HFFc6 (cell line): ENCODE measurements at regions not wholly inside any gene's neighbourhood (a gene's known extent, or its start where the extent isn't known, plus 50 kb on each side); places are given as distances from the start of the nearest gene placed in this dataset.
A peak's percentile ranks its signal among the peaks of the same experiment; 100 is the strongest.

Source experiments
- DNase-seq: peaks from one replicate; pipeline ENCODE4 v3.0.0-alpha.2; 2018
- H3K27ac Mint-ChIP-seq: 2 replicates; pipeline ENCODE4 v1.8.0; 2020; ENCODE audit warnings: mild to moderate bottlenecking, mixed read lengths
- H3K27me3 Mint-ChIP-seq: 2 replicates; pipeline ENCODE4 v1.8.0; 2021; ENCODE audit warnings: mild to moderate bottlenecking, moderate library complexity, mixed read lengths; ENCODE audit not compliant: insufficient read depth
- H3K36me3 Mint-ChIP-seq: 2 replicates; pipeline ENCODE4 v1.8.0; 2021; ENCODE audit warnings: low read depth, mixed read lengths
- H3K4me1 Mint-ChIP-seq: 2 replicates; pipeline ENCODE4 v1.8.0; 2020; ENCODE audit warnings: low read depth, mixed read lengths
- H3K4me3 Mint-ChIP-seq: 2 replicates; pipeline ENCODE4 v1.8.0; 2020; ENCODE audit warnings: mild to moderate bottlenecking, moderate library complexity, mixed read lengths
- H3K9me3 Mint-ChIP-seq: 2 replicates; pipeline ENCODE4 v1.8.0; 2020; ENCODE audit warnings: mild to moderate bottlenecking, mixed read lengths
- TF ChIP-seq, protein P1 (sequence below): fragments of 200-600 bp; sonication (generic); IDR thresholded peaks from 2 replicates; pipeline ENCODE4 v1.5.0; 2021; ENCODE audit warnings: antibody characterized with exemption, mild to moderate bottlenecking

DNA sequence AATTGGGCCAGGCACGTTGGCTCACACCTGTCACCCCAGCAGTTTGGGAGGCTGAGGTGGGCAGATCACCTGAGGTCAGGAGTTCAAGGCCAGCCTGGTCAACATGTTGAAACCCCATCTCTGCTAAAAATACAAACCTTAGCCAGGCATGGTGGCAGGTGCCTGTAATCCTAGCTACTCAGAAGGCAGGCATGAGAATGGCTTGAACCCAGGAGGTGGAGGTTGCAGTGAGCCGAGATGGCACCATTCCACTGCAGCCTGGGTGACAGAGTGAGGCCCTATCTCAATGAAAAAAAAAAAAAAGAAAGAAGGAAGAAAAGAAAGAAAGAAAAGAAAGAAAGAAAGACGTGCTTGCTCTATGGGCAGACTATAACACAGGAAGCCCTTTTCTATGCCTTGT, 84.4 kb downstream of the FOXL1 start:
- H3K36me3 Mint-ChIP-seq = peaks cover 12% of the 10 kb centered on the region
- no peak for DNase-seq
- peaks cover 78% of the 10 kb centered on the region for H3K4me1 Mint-ChIP-seq
- peaks cover 15% of the 10 kb centered on the region for H3K9me3 Mint-ChIP-seq
- no peaks in the 10 kb centered on the region; the same call in 1 of the 2 replicates for H3K27me3 Mint-ChIP-seq
- H3K4me3 Mint-ChIP-seq = peak overlapping the region; percentile 67; the same call in 1 of the 2 replicates
- peak overlapping the region; percentile 98 for H3K27ac Mint-ChIP-seq
- TF ChIP-seq, protein P1, sequence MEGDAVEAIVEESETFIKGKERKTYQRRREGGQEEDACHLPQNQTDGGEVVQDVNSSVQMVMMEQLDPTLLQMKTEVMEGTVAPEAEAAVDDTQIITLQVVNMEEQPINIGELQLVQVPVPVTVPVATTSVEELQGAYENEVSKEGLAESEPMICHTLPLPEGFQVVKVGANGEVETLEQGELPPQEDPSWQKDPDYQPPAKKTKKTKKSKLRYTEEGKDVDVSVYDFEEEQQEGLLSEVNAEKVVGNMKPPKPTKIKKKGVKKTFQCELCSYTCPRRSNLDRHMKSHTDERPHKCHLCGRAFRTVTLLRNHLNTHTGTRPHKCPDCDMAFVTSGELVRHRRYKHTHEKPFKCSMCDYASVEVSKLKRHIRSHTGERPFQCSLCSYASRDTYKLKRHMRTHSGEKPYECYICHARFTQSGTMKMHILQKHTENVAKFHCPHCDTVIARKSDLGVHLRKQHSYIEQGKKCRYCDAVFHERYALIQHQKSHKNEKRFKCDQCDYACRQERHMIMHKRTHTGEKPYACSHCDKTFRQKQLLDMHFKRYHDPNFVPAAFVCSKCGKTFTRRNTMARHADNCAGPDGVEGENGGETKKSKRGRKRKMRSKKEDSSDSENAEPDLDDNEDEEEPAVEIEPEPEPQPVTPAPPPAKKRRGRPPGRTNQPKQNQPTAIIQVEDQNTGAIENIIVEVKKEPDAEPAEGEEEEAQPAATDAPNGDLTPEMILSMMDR = no peak

DNA sequence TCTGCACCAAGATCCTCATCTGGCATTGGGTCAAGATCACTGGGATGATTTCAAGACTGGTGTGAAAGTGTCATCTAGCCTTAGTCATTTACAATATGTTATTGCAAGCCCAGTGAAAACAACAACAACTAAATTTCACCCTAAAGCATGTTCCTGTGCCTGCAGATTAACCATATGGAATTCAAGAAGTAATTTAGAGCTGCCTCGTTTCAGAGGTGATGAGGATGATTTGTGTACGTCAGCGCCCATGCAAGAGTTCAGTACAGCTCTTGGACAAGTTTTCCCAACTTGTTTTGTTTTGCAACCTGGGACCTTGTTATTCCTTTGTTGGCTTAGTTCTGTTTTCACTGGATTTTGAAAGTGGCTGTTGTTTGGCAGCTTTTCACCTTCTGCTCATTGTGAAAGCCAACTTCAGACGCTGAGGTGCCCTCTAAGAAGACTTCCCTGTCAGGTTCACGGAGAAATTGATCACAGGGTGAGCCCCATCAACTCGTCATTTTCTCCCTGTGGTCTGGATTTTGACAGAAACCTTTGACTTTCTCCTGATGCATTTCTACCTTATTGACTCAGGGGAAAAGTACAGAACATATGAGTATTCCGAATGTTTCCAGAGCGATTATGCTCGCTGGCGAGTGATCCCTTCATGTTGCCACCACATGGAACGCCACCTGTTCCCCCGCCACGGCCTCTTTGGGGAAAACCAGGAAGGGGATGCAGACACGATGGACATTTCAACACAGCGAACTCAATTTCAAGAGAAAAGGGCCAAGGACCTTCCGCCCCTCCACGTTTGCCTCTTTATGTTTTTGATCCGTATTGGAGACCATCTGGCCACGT, 85.6 kb downstream of the FOXL1 start:
- DNase-seq = peak; percentile 73

DNA sequence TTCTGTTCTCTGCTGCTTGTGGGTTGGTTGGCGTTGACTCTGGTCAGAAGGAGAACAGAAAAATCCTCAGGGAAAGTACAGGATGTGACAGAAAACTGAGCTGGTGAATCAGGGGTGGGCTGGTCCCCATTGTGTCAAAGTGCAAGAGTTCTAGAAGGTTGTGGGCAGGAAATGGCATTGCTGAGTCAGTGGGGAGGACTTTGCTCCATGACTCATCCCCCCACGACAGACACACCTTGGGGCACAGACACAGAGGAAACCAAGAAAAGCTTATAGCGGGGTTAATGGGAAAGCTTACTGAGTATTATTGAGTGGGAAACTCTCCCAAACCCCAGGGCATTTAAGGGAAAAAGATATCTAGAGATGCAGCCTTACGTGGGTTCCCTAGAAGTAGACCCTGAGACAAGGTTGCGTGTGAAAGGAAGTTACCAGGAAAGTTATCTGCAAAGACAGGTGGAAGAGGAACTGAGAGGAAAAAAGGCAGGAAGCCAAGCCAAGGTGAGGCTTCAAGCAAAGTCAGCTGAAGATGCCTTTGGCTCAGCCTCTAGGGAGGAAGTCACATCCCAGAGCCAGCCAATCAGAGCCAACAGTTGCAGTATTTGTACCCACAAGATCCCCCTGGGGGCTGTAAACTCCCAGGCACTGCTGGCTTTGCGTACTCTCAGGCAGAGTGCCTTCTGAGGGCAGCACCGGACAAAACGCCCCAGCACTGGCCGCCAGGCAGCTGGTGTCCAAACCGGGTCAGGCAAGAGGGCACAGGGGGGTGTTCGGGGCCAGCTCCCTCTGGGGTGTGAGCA, 86.4 kb downstream of the FOXL1 start:
- TF ChIP-seq, protein P1 = no peak; the same call in 1 of the 2 replicates
- peak; percentile 95 for DNase-seq
- Mint-ChIP-seq H3K36me3 (peaks cover 9% of the 10 kb centered on the region), H3K4me3 (peak overlapping the region; percentile 80), H3K4me1 (peaks cover 93% of the 10 kb centered on the region), H3K27ac (peak overlapping the region; percentile 98), H3K27me3 (no peaks in the 10 kb centered on the region; the same call in 1 of the 2 replicates), H3K9me3 (peaks cover 12% of the 10 kb centered on the region)

More for the DNA sequence above, 85.6 kb downstream of the FOXL1 start:
- H3K4me1 Mint-ChIP-seq = peaks cover 90% of the 10 kb centered on the region
- H3K4me3 Mint-ChIP-seq = peak overlapping the region; percentile 80
- peak overlapping the region; percentile 98 for H3K27ac Mint-ChIP-seq
- peaks cover 17% of the 10 kb centered on the region for H3K36me3 Mint-ChIP-seq
- TF ChIP-seq, protein P1 = no peak
- no peaks in the 10 kb centered on the region; the same call in 1 of the 2 replicates for H3K27me3 Mint-ChIP-seq
- H3K9me3 Mint-ChIP-seq = peaks cover 20% of the 10 kb centered on the region

DNA sequence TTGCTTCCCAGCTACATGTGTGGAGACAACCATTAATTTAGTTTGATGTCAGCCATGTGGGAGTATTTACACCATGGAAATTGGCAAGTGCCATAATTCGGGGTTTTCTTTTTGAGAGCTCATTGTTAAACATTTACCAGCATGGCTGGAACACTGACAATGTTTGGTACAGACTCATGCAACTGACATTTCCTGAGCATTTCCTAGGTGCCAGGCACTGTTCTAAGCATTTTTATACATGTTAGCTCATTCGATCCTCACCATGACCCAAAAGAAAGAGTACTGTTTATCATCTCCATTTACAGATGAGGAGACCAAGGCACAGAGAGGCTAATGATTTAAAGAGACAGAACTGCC, 86.9 kb downstream of the FOXL1 start:
- H3K4me3 Mint-ChIP-seq = peak overlapping the region; percentile 80

DNA sequence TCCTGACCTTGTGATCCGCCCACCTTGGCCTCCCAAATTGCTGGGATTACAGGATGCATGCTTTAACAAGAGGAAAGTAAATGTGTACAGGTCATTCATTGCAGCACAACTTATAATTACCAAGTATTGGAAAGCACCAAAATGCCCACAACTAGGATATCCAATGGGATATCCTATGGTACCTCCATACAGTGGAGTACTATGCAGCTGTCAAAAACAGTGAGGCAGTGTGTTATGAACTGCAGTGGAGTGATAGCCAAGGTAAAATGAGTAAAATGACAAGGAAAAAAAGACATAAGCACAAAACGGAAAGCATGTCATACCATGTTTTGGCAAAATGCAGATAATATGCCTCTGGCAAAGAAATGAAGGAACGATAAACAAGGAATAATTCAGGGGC, 87.6 kb downstream of the FOXL1 start:
- Mint-ChIP-seq H3K36me3 (peaks cover 5% of the 10 kb centered on the region), H3K27me3 (no peaks in the 10 kb centered on the region; the same call in 1 of the 2 replicates), H3K4me1 (peaks cover 100% of the 10 kb centered on the region), H3K27ac (peak overlapping the region; percentile 98), H3K9me3 (peaks cover 5% of the 10 kb centered on the region; the same call in 1 of the 2 replicates), H3K4me3 (peak overlapping the region; percentile 80; the same call in 1 of the 2 replicates)
- no peak for DNase-seq
- TF ChIP-seq, protein P1 = no peak

More for the DNA sequence above, 86.9 kb downstream of the FOXL1 start:
- TF ChIP-seq, protein P1 = no peak
- Mint-ChIP-seq H3K9me3 (peaks cover 8% of the 10 kb centered on the region; the same call in 1 of the 2 replicates), H3K27ac (peak overlapping the region; percentile 98), H3K36me3 (peaks cover 5% of the 10 kb centered on the region), H3K27me3 (no peaks in the 10 kb centered on the region; the same call in 1 of the 2 replicates), H3K4me1 (peaks cover 98% of the 10 kb centered on the region)
- peak; percentile 83 for DNase-seq
